ENCODE measurements at regions not wholly inside any gene's neighbourhood (a gene's known extent, or its start where the extent isn't known, plus 50 kb on each side); places are given as distances from the start of the nearest gene placed in this dataset.
"Not testable (repeated sequence)": the region's sequence is repeated elsewhere in the genome, so short reads cannot be mapped to it uniquely, and the experiment has no call there.

GRCh38 chrX:92792080-92792479, 881.3 kb downstream of the NAP1L3 start:
- TF ChIP-seq POLR2A (IDR thresholded peaks at IDR 0.05; ENCODE audit: low read depth, low read length); CTCF (IDR thresholded peaks at IDR 0.05; ENCODE audit: extremely low read depth in 1 of 2, insufficient read depth in 1 of 2, low read depth in 1 of 2, low read length in 2 of 2); POLR2AphosphoS5 (IDR thresholded peaks at IDR 0.05; ENCODE audit: insufficient read depth, low read depth, low read length): not testable (repeated sequence)

Data from endothelial cell of umbilical vein (primary cell).